B cell (primary cell): ENCODE measurements at regions not wholly inside any gene's neighbourhood (a gene's known extent, or its start where the extent isn't known, plus 50 kb on each side); places are given as distances from the start of the nearest gene placed in this dataset.

Experiments used
- CTCF ChIP-seq: fragments of 200-600 bp; IDR thresholded peaks from one replicate; pipeline ENCODE4 v1.8.0; 2022; ENCODE audit warnings: antibody characterized with exemption, mild to moderate bottlenecking
- EZH2 ChIP-seq: IDR thresholded peaks from 2 replicates; pipeline ENCODE4 v1.6.1; 2012; ENCODE audit warnings: borderline replicate concordance, low read depth, mild to moderate bottlenecking, moderate library complexity, low read length; ENCODE audit not compliant: insufficient read depth, poor library complexity, severe bottlenecking

- TF ChIP-seq CTCF (no peak), EZH2 (no peak)
Measured at GRCh38 chr3:180770639-180771038, 91.3 kb upstream of the CCDC39 start.
